Epithelial cell of esophagus (primary cell): ENCODE measurements at regions not wholly inside any gene's neighbourhood (a gene's known extent, or its start where the extent isn't known, plus 50 kb on each side); places are given as distances from the start of the nearest gene placed in this dataset.
"Not testable (repeated sequence)": the region's sequence is repeated elsewhere in the genome, so short reads cannot be mapped to it uniquely, and the experiment has no call there.

Experiments used
- DNase-seq: peaks from one replicate; pipeline ENCODE4 v3.0.0; 2010; ENCODE audit warnings: low read depth
- H3K4me3 ChIP-seq: 2 replicates; pipeline ENCODE4 v1.5.1; 2011; ENCODE audit warnings: mild to moderate bottlenecking, low read length, control low read depth
- CTCF ChIP-seq: IDR thresholded peaks from 2 replicates; pipeline ENCODE4 v1.5.1; 2011; ENCODE audit warnings: low read depth, mild to moderate bottlenecking, low read length, control low read depth, inconsistent platforms; ENCODE audit not compliant: insufficient read depth; ENCODE audit errors: missing control alignments

- no peak overlapping the region for H3K4me3 ChIP-seq
- no peak for DNase-seq
- TF ChIP-seq CTCF: no peak
Observed at GRCh38 chr15:24150542-24150941, 463.4 kb upstream of the NDN start.

GRCh38 chr15:24158306-24158705 lies 471.2 kb upstream of the NDN start:
- H3K4me3 ChIP-seq, DNase-seq: not testable (repeated sequence)

- not testable (repeated sequence) for H3K4me3 ChIP-seq, DNase-seq
Observed at GRCh38 chr15:24165512-24165911, 478.4 kb upstream of the NDN start.

GRCh38 chr15:24202297-24202696 lies 473.3 kb upstream of the NPAP1 start:
- H3K4me3 ChIP-seq: not testable (repeated sequence)

GRCh38 chr15:24211742-24212476 lies 463.7 kb upstream of the NPAP1 start:
- DNase-seq, H3K4me3 ChIP-seq: not testable (repeated sequence)

More at GRCh38 chr15:24202297-24202696, 473.3 kb upstream of the NPAP1 start:
- DNase-seq: peak; percentile 2

- no peak for TF ChIP-seq CTCF
- H3K4me3 ChIP-seq: no peak overlapping the region
- no peak for DNase-seq
Observed at GRCh38 chr15:24223739-24224138, 451.8 kb upstream of the NPAP1 start.

GRCh38 chr15:24224161-24224560 lies 451.4 kb upstream of the NPAP1 start:
- no peak for DNase-seq
- TF ChIP-seq CTCF: no peak
- no peak overlapping the region for H3K4me3 ChIP-seq

- DNase-seq, H3K4me3 ChIP-seq: not testable (repeated sequence)
Observed at GRCh38 chr15:24228922-24229321, 446.7 kb upstream of the NPAP1 start.

- H3K4me3 ChIP-seq, DNase-seq: not testable (repeated sequence)
Observed at GRCh38 chr15:24233134-24233533, 442.4 kb upstream of the NPAP1 start.

GRCh38 chr15:24240580-24240979 lies 435.0 kb upstream of the NPAP1 start:
- not testable (repeated sequence) for H3K4me3 ChIP-seq, DNase-seq

GRCh38 chr15:24259106-24259505 lies 416.5 kb upstream of the NPAP1 start:
- DNase-seq, H3K4me3 ChIP-seq: not testable (repeated sequence)

- not testable (repeated sequence) for H3K4me3 ChIP-seq, DNase-seq
Observed at GRCh38 chr15:24260407-24260806, 415.2 kb upstream of the NPAP1 start.

GRCh38 chr15:24260854-24261253 lies 414.7 kb upstream of the NPAP1 start:
- not testable (repeated sequence) for H3K4me3 ChIP-seq, DNase-seq

- not testable (repeated sequence) for H3K4me3 ChIP-seq, DNase-seq
Observed at GRCh38 chr15:24268536-24269165, 406.9 kb upstream of the NPAP1 start.
